ENCODE measurements at regions not wholly inside any gene's neighbourhood (a gene's known extent, or its start where the extent isn't known, plus 50 kb on each side); places are given as distances from the start of the nearest gene placed in this dataset.

- no peak for DNase-seq
- no peaks in the 10 kb centered on the region for H3K36me3 Mint-ChIP-seq (ENCODE audit: insufficient read depth)
These were observed 413.5 kb downstream of the TXNL1 start for GRCh38 chr18:56224669-56225561.

GRCh38 chr18:56221195-56222065 is 417.0 kb downstream of the TXNL1 start:
- DNase-seq (no peak), ATAC-seq (no peak)
- Mint-ChIP-seq H3K27me3 (ENCODE audit: low read depth) (no peaks in the 10 kb centered on the region), H3K9me3 (no peaks in the 10 kb centered on the region), H3K36me3 (ENCODE audit: insufficient read depth) (no peaks in the 10 kb centered on the region), H3K4me3 (no peak overlapping the region), H3K4me1 (ENCODE audit: low read depth) (no peaks in the 10 kb centered on the region)

More at GRCh38 chr18:56224669-56225561, 413.5 kb downstream of the TXNL1 start:
- Mint-ChIP-seq H3K9me3 (no peaks in the 10 kb centered on the region), H3K4me3 (no peak overlapping the region), H3K4me1 (ENCODE audit: low read depth) (no peaks in the 10 kb centered on the region), H3K27me3 (ENCODE audit: low read depth) (no peaks in the 10 kb centered on the region)
- ATAC-seq, result no peak

DNA sequence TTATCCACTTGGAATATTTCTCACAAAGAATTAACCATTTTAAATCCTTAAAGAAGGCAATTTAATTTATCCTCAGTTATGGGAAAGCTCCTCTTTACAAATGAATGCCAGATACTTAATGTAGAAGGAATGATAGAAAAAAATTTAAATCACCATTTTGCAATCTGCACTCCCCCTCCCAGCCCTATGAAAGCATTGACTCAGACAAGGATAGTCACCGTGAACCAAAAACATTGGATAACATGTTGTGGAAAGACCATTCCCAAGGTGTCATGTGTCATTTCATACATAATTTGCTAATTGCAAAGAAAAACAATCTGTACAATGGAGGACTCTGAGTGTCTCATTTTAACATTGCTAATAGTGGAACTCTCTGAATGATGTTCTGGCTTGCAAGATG is 421.0 kb downstream of the TXNL1 start:
- H3K4me3 Mint-ChIP-seq, result no peak overlapping the region
- H3K27me3 Mint-ChIP-seq (ENCODE audit: low read depth), result no peaks in the 10 kb centered on the region
- no peaks in the 10 kb centered on the region for H3K4me1 Mint-ChIP-seq (ENCODE audit: low read depth)
- ATAC-seq, result no peak
- no peaks in the 10 kb centered on the region for H3K36me3 Mint-ChIP-seq (ENCODE audit: insufficient read depth)
- H3K9me3 Mint-ChIP-seq, result peaks cover 6% of the 10 kb centered on the region
- DNase-seq, result no peak

- Mint-ChIP-seq H3K27me3 (ENCODE audit: low read depth) (no peaks in the 10 kb centered on the region), H3K4me1 (ENCODE audit: low read depth) (no peaks in the 10 kb centered on the region), H3K4me3 (no peak overlapping the region), H3K9me3 (peaks cover 9% of the 10 kb centered on the region), H3K36me3 (ENCODE audit: insufficient read depth) (no peaks in the 10 kb centered on the region)
- DNase-seq (no peak), ATAC-seq (no peak)
These were observed 423.7 kb downstream of the TXNL1 start for GRCh38 chr18:56214706-56215105.

DNA sequence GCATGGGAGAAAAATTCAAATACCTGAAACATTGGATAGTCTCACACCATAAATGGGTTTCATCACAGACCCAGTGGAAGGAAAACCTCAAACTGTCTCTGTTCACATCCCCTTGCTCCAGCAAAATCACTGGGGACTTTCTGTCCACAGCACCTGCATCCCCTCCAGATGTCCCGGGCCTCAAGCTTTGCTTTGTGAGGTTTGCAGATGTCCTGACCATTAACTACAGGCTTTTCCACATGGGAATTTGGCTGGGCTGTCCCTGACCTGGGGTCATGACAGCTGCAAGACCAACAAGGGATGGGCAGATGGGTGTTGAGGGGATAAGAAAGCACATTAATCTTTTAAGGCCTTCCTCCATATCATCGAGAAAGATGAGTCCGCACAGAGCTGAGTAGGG is 427.9 kb downstream of the TXNL1 start:
- Mint-ChIP-seq H3K27me3 (ENCODE audit: low read depth) (no peaks in the 10 kb centered on the region), H3K36me3 (ENCODE audit: insufficient read depth) (no peaks in the 10 kb centered on the region), H3K9me3 (peaks cover 10% of the 10 kb centered on the region), H3K4me1 (ENCODE audit: low read depth) (no peaks in the 10 kb centered on the region), H3K4me3 (no peak overlapping the region)
- DNase-seq (no peak), ATAC-seq (no peak)

GRCh38 chr18:56207989-56208388 is 430.4 kb downstream of the TXNL1 start:
- Mint-ChIP-seq H3K4me1 (ENCODE audit: low read depth) (no peaks in the 10 kb centered on the region), H3K4me3 (no peak overlapping the region), H3K9me3 (peaks cover 13% of the 10 kb centered on the region), H3K36me3 (ENCODE audit: insufficient read depth) (no peaks in the 10 kb centered on the region), H3K27me3 (ENCODE audit: low read depth) (no peaks in the 10 kb centered on the region)
- ATAC-seq, result no peak
- DNase-seq, result no peak

DNA sequence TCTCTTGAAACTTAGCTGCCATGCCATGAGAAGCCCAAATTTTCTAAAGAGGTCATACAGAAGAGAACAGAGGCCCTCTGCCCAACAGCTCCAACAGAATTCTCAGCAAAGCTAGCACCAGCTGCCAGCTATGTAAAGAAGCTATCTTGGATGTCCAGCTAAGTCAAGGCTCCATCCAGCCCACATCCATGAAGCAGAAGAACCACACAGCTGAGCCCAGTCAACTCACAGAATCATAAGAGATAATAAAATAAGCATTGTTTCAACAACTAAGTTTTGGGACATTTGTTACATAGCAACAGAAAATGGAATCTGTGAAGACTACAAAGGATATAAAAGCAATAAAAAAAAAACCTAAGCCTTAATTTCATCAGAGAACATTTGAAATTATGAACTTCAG is 434.3 kb downstream of the TXNL1 start:
- Mint-ChIP-seq H3K9me3 (peaks cover 7% of the 10 kb centered on the region), H3K36me3 (ENCODE audit: insufficient read depth) (no peaks in the 10 kb centered on the region), H3K4me3 (no peak overlapping the region), H3K27me3 (ENCODE audit: low read depth) (no peaks in the 10 kb centered on the region), H3K4me1 (ENCODE audit: low read depth) (no peaks in the 10 kb centered on the region)
- DNase-seq (no peak), ATAC-seq (no peak)

DNA sequence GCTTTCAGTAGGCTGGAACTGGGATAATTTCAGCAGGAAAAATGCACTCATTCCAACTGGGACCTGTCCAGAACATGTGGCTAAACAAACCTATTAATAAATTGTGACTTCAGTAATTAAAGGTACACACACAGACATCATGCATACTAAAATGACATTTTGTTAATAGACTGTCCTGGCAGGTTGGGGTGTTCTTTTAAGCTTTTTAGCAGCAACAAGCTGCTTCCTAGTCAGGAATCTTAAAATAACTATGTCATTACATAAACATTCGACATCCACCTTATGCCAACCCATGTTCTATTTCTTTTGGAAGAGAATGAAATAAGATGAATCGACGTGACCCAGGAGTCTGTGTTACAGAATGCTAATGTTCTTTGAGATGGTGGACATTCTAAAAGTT is 435.7 kb downstream of the TXNL1 start:
- Mint-ChIP-seq H3K4me3 (no peak overlapping the region), H3K36me3 (ENCODE audit: insufficient read depth) (no peaks in the 10 kb centered on the region), H3K9me3 (peaks cover 7% of the 10 kb centered on the region), H3K27me3 (ENCODE audit: low read depth) (no peaks in the 10 kb centered on the region), H3K4me1 (ENCODE audit: low read depth) (no peaks in the 10 kb centered on the region)
- ATAC-seq, result no peak
- DNase-seq, result no peak

- DNase-seq (no peak), ATAC-seq (no peak)
- no peaks in the 10 kb centered on the region for H3K27me3 Mint-ChIP-seq (ENCODE audit: low read depth)
These were observed 437.9 kb downstream of the TXNL1 start for GRCh38 chr18:56200381-56200911.

DNA sequence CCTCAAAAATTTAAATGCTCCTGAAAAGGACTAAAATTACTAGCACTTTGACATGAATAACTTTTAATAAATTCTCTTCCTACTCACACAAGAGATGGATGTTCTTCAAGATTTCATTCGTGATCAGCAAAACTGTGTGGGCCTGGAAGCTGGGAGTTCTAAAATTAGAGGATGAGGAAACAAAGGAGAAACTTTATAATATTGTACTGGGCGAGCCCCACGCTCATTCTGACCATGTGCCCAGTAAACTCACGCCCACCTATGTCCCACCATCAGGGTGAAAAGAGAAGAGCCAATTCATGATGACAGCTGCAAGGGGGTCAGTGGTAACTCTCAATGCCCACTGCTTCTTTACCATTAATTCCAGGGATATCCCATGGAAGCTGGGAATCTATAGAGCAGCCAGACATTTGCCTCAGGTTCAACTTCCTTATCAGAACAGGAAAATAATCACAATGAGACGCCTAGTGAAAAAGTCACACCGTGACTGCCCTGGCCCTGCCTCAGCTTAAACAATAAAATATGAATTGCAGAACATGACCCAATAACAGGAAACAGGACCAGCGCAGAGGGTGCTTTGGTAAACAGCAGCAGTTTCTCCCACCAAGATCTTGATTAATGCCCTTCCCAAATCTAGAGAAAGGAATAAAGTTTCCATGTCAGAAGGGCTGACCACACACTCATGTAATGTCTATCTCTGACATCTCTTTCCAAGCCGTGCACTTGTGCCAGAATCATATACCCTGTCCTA is 438.6 kb downstream of the TXNL1 start:
- no peak for ATAC-seq
- Mint-ChIP-seq H3K4me1 (ENCODE audit: low read depth) (no peaks in the 10 kb centered on the region), H3K9me3 (no peaks in the 10 kb centered on the region), H3K36me3 (ENCODE audit: insufficient read depth) (no peaks in the 10 kb centered on the region), H3K4me3 (no peak overlapping the region), H3K27me3 (ENCODE audit: low read depth) (no peaks in the 10 kb centered on the region)
- no peak for DNase-seq

More at GRCh38 chr18:56200381-56200911, 437.9 kb downstream of the TXNL1 start:
- no peaks in the 10 kb centered on the region for H3K4me1 Mint-ChIP-seq (ENCODE audit: low read depth)
- no peak overlapping the region for H3K4me3 Mint-ChIP-seq
- H3K9me3 Mint-ChIP-seq, result peaks cover 6% of the 10 kb centered on the region
- H3K36me3 Mint-ChIP-seq (ENCODE audit: insufficient read depth), result no peaks in the 10 kb centered on the region

DNA sequence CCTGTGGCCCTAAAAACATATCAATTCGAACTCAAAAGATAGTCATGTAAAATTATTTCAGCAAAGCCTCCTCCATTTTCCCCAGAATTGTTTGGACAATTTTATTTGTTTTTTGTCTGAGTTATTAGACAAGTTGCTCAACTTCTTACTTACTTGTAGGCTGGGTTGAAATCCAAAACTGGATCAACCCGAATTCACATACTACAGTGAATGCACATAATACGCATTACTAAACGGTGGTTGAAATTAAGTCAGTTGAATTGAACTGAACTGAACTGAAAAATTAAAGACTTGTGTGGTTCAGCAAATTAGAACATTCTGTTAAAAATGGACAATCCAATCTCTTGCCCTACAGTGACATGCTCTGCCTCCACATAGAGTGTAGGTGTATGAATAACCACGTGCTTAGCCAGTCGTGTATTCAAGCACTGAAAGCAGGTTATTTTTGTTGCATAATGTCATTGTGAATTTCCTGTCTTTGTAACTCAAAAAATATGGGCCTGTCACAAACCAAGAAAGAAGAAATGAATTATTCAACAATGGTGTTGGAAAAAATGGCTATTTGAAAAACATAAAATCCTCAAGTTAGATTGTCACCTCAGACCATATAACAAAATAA is 441.0 kb downstream of the TXNL1 start:
- no peaks in the 10 kb centered on the region for H3K27me3 Mint-ChIP-seq (ENCODE audit: low read depth)
- peaks cover 6% of the 10 kb centered on the region for H3K9me3 Mint-ChIP-seq
- H3K36me3 Mint-ChIP-seq (ENCODE audit: insufficient read depth), result no peaks in the 10 kb centered on the region
- DNase-seq, result no peak
- no peak for ATAC-seq
- no peaks in the 10 kb centered on the region for H3K4me1 Mint-ChIP-seq (ENCODE audit: low read depth)
- H3K4me3 Mint-ChIP-seq, result no peak overlapping the region

DNA sequence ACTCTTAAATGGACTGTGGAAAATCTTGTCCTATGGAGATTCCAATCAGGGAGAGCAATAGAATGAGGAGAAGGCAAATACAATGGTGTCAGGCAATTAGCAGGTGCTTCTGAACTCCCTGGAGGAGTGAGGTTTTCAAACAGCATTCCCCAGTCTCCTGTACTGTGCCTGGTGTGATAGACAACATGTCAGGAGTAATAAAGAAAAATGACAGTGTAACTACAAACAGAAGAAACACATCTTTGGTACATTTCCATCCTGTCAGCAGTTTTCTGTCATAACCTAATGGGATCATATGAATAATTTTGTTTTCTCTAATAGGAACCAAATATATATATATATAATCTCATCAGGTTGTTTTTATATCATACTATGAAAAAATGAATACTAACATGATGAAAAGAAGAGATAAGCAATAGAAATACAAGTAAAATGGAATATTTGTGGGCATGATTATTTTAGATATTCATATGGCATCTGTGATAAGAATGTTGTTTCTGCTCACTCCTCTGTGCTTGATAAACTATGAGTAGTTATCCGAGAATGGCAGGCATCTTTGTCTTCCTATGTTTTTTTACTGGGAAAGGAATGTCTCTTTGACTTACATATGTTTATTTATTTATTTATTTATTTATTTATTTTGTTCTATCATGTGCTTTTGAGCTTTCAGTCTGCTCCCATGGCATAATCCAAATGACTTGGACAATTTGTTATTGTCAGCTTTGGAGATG is 441.7 kb downstream of the TXNL1 start:
- Mint-ChIP-seq H3K9me3 (peaks cover 6% of the 10 kb centered on the region), H3K27me3 (ENCODE audit: low read depth) (no peaks in the 10 kb centered on the region), H3K36me3 (ENCODE audit: insufficient read depth) (no peaks in the 10 kb centered on the region), H3K4me3 (no peak overlapping the region), H3K4me1 (ENCODE audit: low read depth) (no peaks in the 10 kb centered on the region)
- ATAC-seq (no peak), DNase-seq (no peak)

GRCh38 chr18:56191334-56191733 is 447.1 kb downstream of the TXNL1 start:
- DNase-seq (no peak), ATAC-seq (no peak)
- Mint-ChIP-seq H3K27me3 (ENCODE audit: low read depth) (no peaks in the 10 kb centered on the region), H3K4me3 (no peak overlapping the region), H3K9me3 (peaks cover 7% of the 10 kb centered on the region), H3K4me1 (ENCODE audit: low read depth) (no peaks in the 10 kb centered on the region), H3K36me3 (ENCODE audit: insufficient read depth) (no peaks in the 10 kb centered on the region)
